IMR-90 (cell line): ENCODE measurements at regions not wholly inside any gene's neighbourhood (a gene's known extent, or its start where the extent isn't known, plus 50 kb on each side); places are given as distances from the start of the nearest gene placed in this dataset.

Experiments used
- ATAC-seq: fragments of 200-7000 bp; cut with Tn5 transposase; 2 replicates; pipeline ENCODE4 v1.9.1; 2020; ENCODE audit warnings: low read depth, mild to moderate bottlenecking, moderate library complexity
- BruUV-seq: library from RNA; stranded (reverse); fragments of 400-500 nt; replicated peaks from 2 replicates; lab custom pipeline; 2021; lab: Mats Ljungman, UMichigan
- CTCF ChIA-PET: fragments of 300-600 bp; formaldehyde crosslinking; extraction: SDS; loops from one replicate; lab custom pipeline; 2021; ENCODE audit warnings: antibody characterized with exemption; lab: Yijun Ruan, JAX
- POLR2A ChIA-PET: fragments of 300-600 bp; sonication (Branson Sonifier 250); formaldehyde crosslinking; loops from one replicate; lab custom pipeline; 2022; ENCODE audit warnings: antibody characterized with exemption; ENCODE audit not compliant: unreplicated experiment; lab: Charles Lee
- DNase-seq: peaks from one replicate; pipeline ENCODE4 v3.0.0; 2013
- H2AFZ ChIP-seq: replicated peaks from 2 replicates; pipeline ENCODE3; 2013; ENCODE audit warnings: low read length, mild to moderate bottlenecking; ENCODE audit not compliant: poor library complexity
- H2AK5ac ChIP-seq: 2 replicates; pipeline ENCODE4 v1.6.1; 2013; ENCODE audit warnings: low read depth, low read length, inconsistent platforms
- H2AK9ac ChIP-seq: replicated peaks from 2 replicates; pipeline ENCODE3; 2013; ENCODE audit warnings: mild to moderate bottlenecking, low read depth, low read length, moderate library complexity; ENCODE audit not compliant: poor library complexity
- H2BK120ac ChIP-seq: 2 replicates; pipeline ENCODE4 v1.6.1; 2013; ENCODE audit warnings: low read depth, low read length, inconsistent platforms
- H2BK15ac ChIP-seq: 3 replicates; pipeline ENCODE4 v1.6.1; 2013; ENCODE audit warnings: low read depth, low read length, inconsistent platforms
- H2BK20ac ChIP-seq: 2 replicates; pipeline ENCODE4 v1.6.1; 2013; ENCODE audit warnings: low read depth, mild to moderate bottlenecking, inconsistent platforms, low read length, moderate library complexity
- H2BK5ac ChIP-seq: 2 replicates; pipeline ENCODE4 v1.6.1; 2013; ENCODE audit warnings: mild to moderate bottlenecking, low read depth, low read length, inconsistent platforms; ENCODE audit not compliant: poor library complexity, severe bottlenecking
- H3K14ac ChIP-seq: replicated peaks from 2 replicates; pipeline ENCODE4 v1.6.1; 2013; ENCODE audit warnings: low read depth, low read length, inconsistent platforms
- H3K18ac ChIP-seq: 2 replicates; pipeline ENCODE4 v1.6.1; 2013; ENCODE audit warnings: low read depth, low read length, control low read depth
- H3K23ac ChIP-seq: 2 replicates; pipeline ENCODE4 v1.6.1; 2013; ENCODE audit warnings: low read depth, low read length, inconsistent platforms
- H3K27ac ChIP-seq: 2 replicates; pipeline ENCODE4 v1.5.1; 2013; ENCODE audit warnings: mild to moderate bottlenecking, control low read depth, low read length; ENCODE audit not compliant: insufficient read depth
- H3K27me3 ChIP-seq: 2 replicates; pipeline ENCODE4 v1.6.1; 2013; ENCODE audit warnings: low read length; ENCODE audit not compliant: control insufficient read depth, insufficient read depth
- H3K36me3 ChIP-seq: 2 replicates; pipeline ENCODE4 v1.6.1; 2013; ENCODE audit warnings: low read length, mixed read lengths; ENCODE audit not compliant: control insufficient read depth, insufficient read depth
- H3K4ac ChIP-seq: 2 replicates; pipeline ENCODE4 v1.6.1; 2013; ENCODE audit warnings: low read depth, low read length, inconsistent platforms
- H3K4me1 ChIP-seq: 2 replicates; pipeline ENCODE4 v1.6.1; 2013; ENCODE audit warnings: low read length, mixed read lengths; ENCODE audit not compliant: control insufficient read depth, insufficient read depth
- H3K4me2 ChIP-seq: 2 replicates; pipeline ENCODE4 v1.6.1; 2013; ENCODE audit warnings: low read depth, mild to moderate bottlenecking, control low read depth, low read length, moderate library complexity
- H3K4me3 ChIP-seq: 2 replicates; pipeline ENCODE4 v1.5.1; 2013; ENCODE audit warnings: low read depth, mild to moderate bottlenecking, control low read depth, low read length, moderate library complexity; ENCODE audit not compliant: insufficient read depth
- H3K56ac ChIP-seq: 2 replicates; pipeline ENCODE4 v1.6.1; 2013; ENCODE audit warnings: low read length, inconsistent platforms; ENCODE audit not compliant: insufficient read depth; ENCODE audit errors: extremely low read depth
- H3K79me1 ChIP-seq, 2 experiments: 2 replicates each; pipeline ENCODE4 v1.6.1; 2013; ENCODE audit warnings: low read length in 2 of 2, inconsistent platforms in 1 of 2, low read depth in 1 of 2
- H3K9ac ChIP-seq: 2 replicates; pipeline ENCODE4 v1.6.1; 2013; ENCODE audit warnings: low read depth, low read length, control low read depth
- H3K9me1 ChIP-seq: 2 replicates; pipeline ENCODE4 v1.6.1; 2013; ENCODE audit warnings: low read length, inconsistent platforms; ENCODE audit not compliant: insufficient read depth
- H3K9me3 ChIP-seq: 2 replicates; pipeline ENCODE4 v1.6.1; 2013; ENCODE audit warnings: low read length; ENCODE audit not compliant: control insufficient read depth, insufficient read depth
- H4K20me1 ChIP-seq: 2 replicates; pipeline ENCODE4 v1.6.1; 2013; ENCODE audit warnings: low read length, inconsistent platforms; ENCODE audit not compliant: insufficient read depth
- H4K5ac ChIP-seq: 2 replicates; pipeline ENCODE4 v1.6.1; 2013; ENCODE audit warnings: mild to moderate bottlenecking, low read depth, low read length, control low read depth
- H4K8ac ChIP-seq, 2 experiments: 2 replicates each; pipeline ENCODE4 v1.6.1; 2013; ENCODE audit warnings: low read depth in 2 of 2, low read length in 2 of 2, control low read depth in 1 of 2, inconsistent platforms in 1 of 2
- H4K91ac ChIP-seq: 2 replicates; pipeline ENCODE4 v1.6.1; 2013; ENCODE audit warnings: low read depth, low read length, inconsistent platforms; ENCODE audit not compliant: insufficient read depth
- CHD1 ChIP-seq: IDR thresholded peaks from 2 replicates; pipeline ENCODE4 v1.6.1; 2012; ENCODE audit warnings: low read depth, low read length, improper control_type of control experiment
- FOS ChIP-seq: fragments of 150-350 bp; IDR thresholded peaks from 2 replicates; pipeline ENCODE4 v1.6.1; 2016; ENCODE audit warnings: low read depth, low read length
- MAZ ChIP-seq: IDR thresholded peaks from 2 replicates; pipeline ENCODE4 v1.6.1; 2012; ENCODE audit warnings: low read depth, mild to moderate bottlenecking, low read length, improper control_type of control experiment, moderate library complexity, borderline replicate concordance
- MXI1 ChIP-seq: IDR thresholded peaks from 2 replicates; pipeline ENCODE4 v1.6.1; 2012; ENCODE audit warnings: low read depth, mild to moderate bottlenecking, low read length, moderate library complexity, borderline replicate concordance
- RAD21 ChIP-seq: IDR thresholded peaks from 2 replicates; pipeline ENCODE4 v1.6.1; 2012; ENCODE audit warnings: low read length, improper control_type of control experiment
- RCOR1 ChIP-seq: IDR thresholded peaks from 2 replicates; pipeline ENCODE4 v1.6.1; 2012; ENCODE audit warnings: mild to moderate bottlenecking, low read length, improper control_type of control experiment; ENCODE audit not compliant: insufficient replicate concordance
- RFX5 ChIP-seq: IDR thresholded peaks from 2 replicates; pipeline ENCODE4 v1.8.0; 2012; ENCODE audit warnings: low read depth, mild to moderate bottlenecking, low read length, moderate library complexity
- SMC3 ChIP-seq: fragments of 150-350 bp; IDR thresholded peaks from 2 replicates; pipeline ENCODE4 v1.6.1; 2016; ENCODE audit warnings: low read depth, mild to moderate bottlenecking, antibody characterized with exemption, low read length, moderate library complexity
- WGBS, 2 experiments: methylation state at CpG; one replicate each; pipeline versions ENCODE4 v1.1.5 to v1.1.7; 2013; ENCODE audit warnings: missing lambda C conversion rate in 2 of 2; ENCODE audit not compliant: insufficient read length in 1 of 2; ENCODE audit errors: extremely low coverage in 2 of 2; 5-methylcytosine and 5-hydroxymethylcytosine counted together
- dilution Hi-C: fragments of 300-500 bp; cut with HindIII; formaldehyde crosslinking; loops from one replicate; pipeline ENCODE4 v1.14.3; 2018; ENCODE audit warnings: low sequenced_read_pairs; ENCODE audit not compliant: unreplicated experiment
- in situ Hi-C: fragments of 300-500 bp; cut with MboI; formaldehyde crosslinking; loops from 3 replicates; pipeline ENCODE4 v1.14.3; 2019; ENCODE audit warnings: low sequenced_read_pairs, inconsistent platforms, mixed read lengths
- intact Hi-C: fragments of 100-400 bp; cut with micrococcal nuclease; formaldehyde crosslinking; loops from 2 replicates; pipeline ENCODE4 v1.10.0; 2022
- TF ChIP-seq, protein P1 (sequence below): conservative IDR thresholded peaks from 2 replicates; pipeline ENCODE4 v1.5.1; 2012; ENCODE audit warnings: mild to moderate bottlenecking, low read depth, low read length, improper control_type of control experiment
- TF ChIP-seq, protein P2 (sequence below): fragments of 150-350 bp; IDR thresholded peaks from 2 replicates; pipeline ENCODE4 v1.6.1; 2017; ENCODE audit warnings: mild to moderate bottlenecking, antibody characterized with exemption, low read length, low read depth
- TF ChIP-seq, protein P3 (sequence below): fragments of 150-350 bp; IDR thresholded peaks from 2 replicates; pipeline ENCODE4 v1.6.1; 2016; ENCODE audit warnings: low read depth, mild to moderate bottlenecking, low read length, moderate library complexity, borderline replicate concordance

DNA sequence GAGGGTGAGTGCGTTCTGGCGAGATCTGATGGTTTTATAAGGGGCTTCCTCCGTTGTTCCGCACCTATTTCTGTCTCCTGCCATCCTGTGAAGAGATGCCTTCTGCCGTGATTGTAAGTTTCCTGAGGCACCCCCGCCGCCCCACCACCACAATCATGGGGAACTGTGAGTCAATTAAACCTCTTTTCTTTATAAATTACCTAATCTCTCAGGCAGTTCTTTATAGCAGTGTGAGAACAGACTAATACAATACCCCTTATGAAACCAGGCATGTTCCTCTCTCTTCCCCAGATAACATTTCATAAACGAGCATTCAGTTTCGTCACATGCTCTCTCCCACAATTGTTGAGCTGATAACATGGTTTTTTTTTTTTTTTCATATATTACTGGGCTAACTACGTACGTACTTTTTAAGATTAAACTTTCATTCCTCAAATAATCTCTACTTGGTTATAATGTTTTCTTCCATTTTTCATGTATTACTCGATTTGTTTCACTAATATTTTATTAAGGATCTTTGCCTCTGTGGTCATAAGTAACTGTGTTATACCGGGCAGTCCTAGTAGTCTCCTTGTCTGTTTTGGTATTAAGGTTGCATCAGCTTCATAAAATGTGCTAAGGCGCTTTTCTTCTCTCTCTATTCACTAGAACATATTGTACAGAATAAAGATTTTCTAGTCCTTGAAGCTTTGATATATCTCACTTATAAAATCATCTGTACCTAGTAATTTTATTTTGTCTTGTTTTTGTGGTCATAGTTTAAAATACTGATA lies 64.9 kb upstream of the MVB12B start:
- Histone ChIP-seq H2BK15ac (no peak overlapping the region), H3K18ac (no peak overlapping the region), H3K4me3 (no peak overlapping the region), H3K4me2 (no peak overlapping the region), H2BK20ac (no peak overlapping the region), H3K23ac (no peak overlapping the region), H3K27ac (no peak overlapping the region), H4K5ac (no peak overlapping the region), H2AFZ (no peak overlapping the region), H3K14ac (no peak overlapping the region), H3K4ac (no peak overlapping the region), H4K8ac (no peak overlapping the region), H3K27me3 (peaks cover 16% of the 10 kb centered on the region), H3K36me3 (no peaks in the 10 kb centered on the region), H2AK9ac (no peak overlapping the region), H3K79me1 (no peaks in the 10 kb centered on the region), H3K56ac (no peak overlapping the region), H2BK5ac (no peak overlapping the region), H3K4me1 (no peaks in the 10 kb centered on the region), H3K9ac (no peak overlapping the region), H3K9me1 (no peaks in the 10 kb centered on the region), H4K20me1 (no peaks in the 10 kb centered on the region), H3K9me3 (no peaks in the 10 kb centered on the region), H4K91ac (no peak overlapping the region), H2AK5ac (no peak overlapping the region), H2BK120ac (no peak overlapping the region)
- in situ Hi-C loops (no loop called here), dilution Hi-C loops (no loop called here), intact Hi-C loops (no loop called here)
- WGBS, 2 experiments: no CpG with 5 or more reads among the region's 14 CpGs
- ChIA-PET CTCF (no interaction called here), POLR2A (no interaction called here)
- no TSS peak for BruUV-seq
- DNase-seq: no peak
- TF ChIP-seq, protein P1, sequence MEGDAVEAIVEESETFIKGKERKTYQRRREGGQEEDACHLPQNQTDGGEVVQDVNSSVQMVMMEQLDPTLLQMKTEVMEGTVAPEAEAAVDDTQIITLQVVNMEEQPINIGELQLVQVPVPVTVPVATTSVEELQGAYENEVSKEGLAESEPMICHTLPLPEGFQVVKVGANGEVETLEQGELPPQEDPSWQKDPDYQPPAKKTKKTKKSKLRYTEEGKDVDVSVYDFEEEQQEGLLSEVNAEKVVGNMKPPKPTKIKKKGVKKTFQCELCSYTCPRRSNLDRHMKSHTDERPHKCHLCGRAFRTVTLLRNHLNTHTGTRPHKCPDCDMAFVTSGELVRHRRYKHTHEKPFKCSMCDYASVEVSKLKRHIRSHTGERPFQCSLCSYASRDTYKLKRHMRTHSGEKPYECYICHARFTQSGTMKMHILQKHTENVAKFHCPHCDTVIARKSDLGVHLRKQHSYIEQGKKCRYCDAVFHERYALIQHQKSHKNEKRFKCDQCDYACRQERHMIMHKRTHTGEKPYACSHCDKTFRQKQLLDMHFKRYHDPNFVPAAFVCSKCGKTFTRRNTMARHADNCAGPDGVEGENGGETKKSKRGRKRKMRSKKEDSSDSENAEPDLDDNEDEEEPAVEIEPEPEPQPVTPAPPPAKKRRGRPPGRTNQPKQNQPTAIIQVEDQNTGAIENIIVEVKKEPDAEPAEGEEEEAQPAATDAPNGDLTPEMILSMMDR: no peak
- TF ChIP-seq, protein P2, sequence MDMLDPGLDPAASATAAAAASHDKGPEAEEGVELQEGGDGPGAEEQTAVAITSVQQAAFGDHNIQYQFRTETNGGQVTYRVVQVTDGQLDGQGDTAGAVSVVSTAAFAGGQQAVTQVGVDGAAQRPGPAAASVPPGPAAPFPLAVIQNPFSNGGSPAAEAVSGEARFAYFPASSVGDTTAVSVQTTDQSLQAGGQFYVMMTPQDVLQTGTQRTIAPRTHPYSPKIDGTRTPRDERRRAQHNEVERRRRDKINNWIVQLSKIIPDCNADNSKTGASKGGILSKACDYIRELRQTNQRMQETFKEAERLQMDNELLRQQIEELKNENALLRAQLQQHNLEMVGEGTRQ: no peak
- no peak for TF ChIP-seq MAZ
- TF ChIP-seq, protein P3, sequence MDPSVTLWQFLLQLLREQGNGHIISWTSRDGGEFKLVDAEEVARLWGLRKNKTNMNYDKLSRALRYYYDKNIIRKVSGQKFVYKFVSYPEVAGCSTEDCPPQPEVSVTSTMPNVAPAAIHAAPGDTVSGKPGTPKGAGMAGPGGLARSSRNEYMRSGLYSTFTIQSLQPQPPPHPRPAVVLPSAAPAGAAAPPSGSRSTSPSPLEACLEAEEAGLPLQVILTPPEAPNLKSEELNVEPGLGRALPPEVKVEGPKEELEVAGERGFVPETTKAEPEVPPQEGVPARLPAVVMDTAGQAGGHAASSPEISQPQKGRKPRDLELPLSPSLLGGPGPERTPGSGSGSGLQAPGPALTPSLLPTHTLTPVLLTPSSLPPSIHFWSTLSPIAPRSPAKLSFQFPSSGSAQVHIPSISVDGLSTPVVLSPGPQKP: no peak
- TF ChIP-seq MXI1: no peak
- no peak for TF ChIP-seq RCOR1
- TF ChIP-seq RAD21: no peak
- no peak for TF ChIP-seq FOS
- TF ChIP-seq CHD1: no peak
- TF ChIP-seq RFX5: no peak
- no peak for TF ChIP-seq SMC3
- ATAC-seq: no peak
